Stimulated activated naive CD8-positive, alpha-beta T cell treated with anti-CD3 and anti-CD28 coated beads, Interleukin-15, amount 100 ng/mL, for 72 hours (primary cell): ENCODE measurements at regions not wholly inside any gene's neighbourhood (a gene's known extent, or its start where the extent isn't known, plus 50 kb on each side); places are given as distances from the start of the nearest gene placed in this dataset.

Source experiments
- ATAC-seq: fragments of 150-1000 bp; cut with Tn5 transposase; 2 replicates; pipeline ENCODE4 v1.10.0; 2021; ENCODE audit warnings: mild to moderate bottlenecking, moderate library complexity
- DNase-seq, 2 donors: peaks; one replicate each; pipeline ENCODE4 v3.0.0; 2021 to 2022
- H3K27ac Mint-ChIP-seq, 2 donors: one replicate each; pipeline ENCODE4 v1.8.0; 2022; ENCODE audit warnings: mild to moderate bottlenecking in 2 of 2, mixed read lengths in 2 of 2, moderate library complexity in 2 of 2
- H3K27me3 Mint-ChIP-seq: one replicate; pipeline ENCODE4 v1.8.0; 2022; ENCODE audit warnings: mixed read lengths
- H3K4me1 Mint-ChIP-seq: one replicate; pipeline ENCODE4 v1.8.0; 2022; ENCODE audit warnings: mild to moderate bottlenecking, mixed read lengths
- H3K4me3 Mint-ChIP-seq, 2 donors: one replicate each; pipeline ENCODE4 v1.8.0; 2022; ENCODE audit warnings: mild to moderate bottlenecking in 2 of 2, mixed read lengths in 2 of 2, moderate library complexity in 1 of 2
- H3K9me3 Mint-ChIP-seq, 2 donors: one replicate each; pipeline ENCODE4 v1.8.0; 2022; ENCODE audit warnings: mixed read lengths in 2 of 2

- H3K4me1 Mint-ChIP-seq: peaks cover 11% of the 10 kb centered on the region
- H3K27me3 Mint-ChIP-seq: peaks cover 24% of the 10 kb centered on the region
- ATAC-seq (no peak), DNase-seq (no peak)
- H3K9me3 Mint-ChIP-seq: no peaks in the 10 kb centered on the region
- H3K27ac Mint-ChIP-seq: no peak overlapping the region
- H3K4me3 Mint-ChIP-seq: no peak overlapping the region
Observed at GRCh38 chr12:66049538-66050282, 80.8 kb downstream of the LLPH start.

GRCh38 chr12:66048835-66049537, 81.6 kb downstream of the LLPH start:
- H3K4me3 Mint-ChIP-seq: no peak overlapping the region
- H3K4me1 Mint-ChIP-seq: peaks cover 11% of the 10 kb centered on the region
- DNase-seq: no peak
- H3K9me3 Mint-ChIP-seq: no peaks in the 10 kb centered on the region
- no peak for ATAC-seq
- peaks cover 17% of the 10 kb centered on the region for H3K27me3 Mint-ChIP-seq
- H3K27ac Mint-ChIP-seq: no peak overlapping the region

DNA sequence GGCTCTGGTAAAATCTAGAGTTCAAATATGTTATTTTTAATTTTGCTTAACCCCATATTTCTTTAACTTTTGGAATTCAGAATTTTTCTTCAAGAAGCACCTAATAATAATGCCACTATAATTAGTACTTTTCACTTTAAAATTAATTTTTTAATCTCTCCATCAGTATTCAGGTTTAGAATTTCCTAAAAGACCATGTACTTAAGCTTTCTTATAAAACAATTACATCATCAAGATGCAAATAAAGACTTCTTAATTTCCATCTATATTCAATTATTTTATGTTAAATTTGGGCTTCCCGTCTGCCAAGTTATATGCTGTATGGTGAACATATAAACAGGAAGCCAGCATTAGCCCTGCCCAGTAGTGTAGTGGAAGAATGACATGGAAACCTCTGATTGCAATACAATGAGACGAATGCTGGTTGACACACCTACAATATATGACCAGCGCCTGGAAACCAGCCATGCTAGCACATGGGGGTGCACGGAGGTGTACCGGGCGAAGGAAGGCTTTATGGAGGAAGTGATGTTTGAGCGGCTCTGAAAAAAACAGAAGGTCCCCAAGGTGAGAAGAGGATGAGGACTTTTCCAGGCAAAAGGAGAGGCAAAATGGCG, 82.2 kb downstream of the LLPH start:
- Mint-ChIP-seq H3K4me1 (peaks cover 11% of the 10 kb centered on the region), H3K9me3 (no peaks in the 10 kb centered on the region), H3K4me3 (no peak overlapping the region), H3K27me3 (peaks cover 10% of the 10 kb centered on the region), H3K27ac (no peak overlapping the region)
- no peak for DNase-seq
- ATAC-seq: no peak

GRCh38 chr12:66047411-66048021, 83.0 kb downstream of the LLPH start:
- DNase-seq (no peak), ATAC-seq (peak; percentile 91)

DNA sequence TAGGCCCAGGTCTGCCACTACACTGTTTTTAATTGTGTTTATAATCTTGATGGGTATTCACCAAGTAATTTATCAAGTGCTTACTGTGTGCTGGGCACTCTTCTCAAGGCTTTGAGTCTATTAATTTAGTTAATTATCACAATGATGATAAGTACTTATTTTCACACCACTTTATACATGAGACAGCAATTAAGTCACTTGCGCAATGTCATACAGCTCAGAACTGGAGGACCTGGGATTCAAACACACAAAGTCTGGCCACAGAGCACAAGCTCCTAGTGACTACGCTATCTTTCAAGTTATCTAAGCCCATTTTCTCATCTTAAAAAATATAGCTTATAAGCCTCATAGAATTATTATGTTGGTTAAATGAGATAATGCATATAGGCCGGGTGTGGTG, 85.0 kb downstream of the LLPH start:
- H3K4me3 Mint-ChIP-seq: no peak overlapping the region
- no peak for DNase-seq
- H3K27me3 Mint-ChIP-seq: peaks cover 9% of the 10 kb centered on the region
- no peak overlapping the region for H3K27ac Mint-ChIP-seq
- no peak for ATAC-seq
- H3K9me3 Mint-ChIP-seq: no peaks in the 10 kb centered on the region
- peaks cover 11% of the 10 kb centered on the region for H3K4me1 Mint-ChIP-seq

More at GRCh38 chr12:66047411-66048021, 83.0 kb downstream of the LLPH start:
- Mint-ChIP-seq H3K9me3 (no peaks in the 10 kb centered on the region), H3K27ac (no peak overlapping the region), H3K4me1 (peaks cover 11% of the 10 kb centered on the region), H3K4me3 (no peak overlapping the region), H3K27me3 (peaks cover 7% of the 10 kb centered on the region)

DNA sequence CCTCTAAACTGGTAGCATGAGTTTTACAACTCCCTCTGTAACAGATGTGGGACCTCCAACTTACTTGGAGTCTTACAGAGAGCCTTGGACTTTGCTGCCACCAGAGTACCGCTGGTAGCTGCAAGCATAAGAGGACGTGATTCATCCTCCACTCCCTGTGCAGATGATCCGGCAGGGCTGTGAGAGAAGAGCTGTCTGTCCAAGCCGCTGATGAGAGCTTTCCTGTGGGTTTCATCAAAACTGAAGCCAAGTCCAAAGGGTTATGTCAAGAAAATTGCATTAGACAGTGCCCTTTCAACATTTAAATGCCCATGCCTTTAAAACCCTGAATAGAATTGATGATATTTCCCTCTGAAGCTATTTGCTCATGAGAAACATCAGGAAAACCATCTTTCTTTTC, 85.8 kb downstream of the LLPH start:
- ATAC-seq (no peak), DNase-seq (no peak)
- peaks cover 11% of the 10 kb centered on the region for H3K4me1 Mint-ChIP-seq
- no peak overlapping the region for H3K4me3 Mint-ChIP-seq
- peaks cover 17% of the 10 kb centered on the region for H3K27me3 Mint-ChIP-seq
- no peaks in the 10 kb centered on the region for H3K9me3 Mint-ChIP-seq
- no peak overlapping the region for H3K27ac Mint-ChIP-seq

DNA sequence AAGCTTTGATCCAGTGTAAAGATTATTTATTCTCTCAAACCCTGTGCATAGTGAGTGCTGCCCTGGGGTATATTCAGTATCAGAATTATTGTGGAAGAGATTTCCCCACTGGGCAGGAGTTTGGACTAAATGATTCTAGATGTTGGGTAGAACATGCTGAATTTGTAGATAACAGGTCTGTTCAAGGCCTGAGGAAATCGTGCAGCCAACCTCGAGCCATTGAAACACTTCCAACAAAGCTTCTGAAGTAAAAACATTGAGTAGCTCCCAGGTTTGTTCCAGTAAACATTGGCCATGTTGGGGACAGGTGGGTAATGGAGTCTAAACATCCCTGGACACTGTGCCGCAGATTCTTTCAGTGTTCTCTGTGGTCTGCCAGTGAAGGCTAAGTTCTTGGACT, 87.5 kb downstream of the LLPH start:
- H3K27me3 Mint-ChIP-seq: peaks cover 18% of the 10 kb centered on the region
- H3K27ac Mint-ChIP-seq: no peak overlapping the region
- peaks cover 11% of the 10 kb centered on the region for H3K4me1 Mint-ChIP-seq
- ATAC-seq (no peak), DNase-seq (no peak)
- no peak overlapping the region for H3K4me3 Mint-ChIP-seq
- no peaks in the 10 kb centered on the region for H3K9me3 Mint-ChIP-seq

DNA sequence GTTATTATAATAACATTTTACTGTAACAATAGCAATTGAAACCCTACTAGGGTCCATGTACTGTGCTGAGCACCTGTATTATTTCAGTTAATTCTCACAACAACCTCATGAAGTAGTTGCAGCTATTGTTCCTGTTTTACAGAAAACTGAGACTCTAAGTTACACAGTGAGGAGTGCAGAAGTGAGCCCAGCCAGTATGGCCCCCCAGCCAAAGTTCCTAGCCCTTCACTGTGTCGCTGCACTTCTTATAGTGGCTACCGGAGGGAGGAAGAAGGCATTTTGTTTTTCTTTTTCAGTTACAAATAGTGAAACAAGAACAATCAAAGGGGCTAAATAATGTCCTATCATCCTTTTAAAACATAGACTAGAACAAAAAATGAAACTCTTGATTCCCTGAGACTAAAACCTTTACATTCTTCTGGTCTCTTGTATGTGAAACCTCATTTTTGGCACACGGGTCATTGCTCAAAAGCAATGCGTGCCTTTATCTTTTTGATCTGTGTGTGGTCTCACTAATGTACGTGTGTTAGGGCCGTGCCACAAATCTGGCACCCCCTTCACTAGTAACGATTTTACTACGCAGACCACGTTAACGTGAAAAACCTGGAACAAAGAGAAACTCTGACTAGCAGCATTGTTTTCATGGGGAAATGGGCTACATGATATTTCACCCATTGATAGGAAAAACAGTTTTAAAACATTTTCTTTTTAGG, 88.7 kb downstream of the LLPH start:
- ATAC-seq: no peak
- no peak overlapping the region for H3K27ac Mint-ChIP-seq
- no peaks in the 10 kb centered on the region for H3K9me3 Mint-ChIP-seq
- peaks cover 26% of the 10 kb centered on the region for H3K27me3 Mint-ChIP-seq
- H3K4me3 Mint-ChIP-seq: no peak overlapping the region
- H3K4me1 Mint-ChIP-seq: no peaks in the 10 kb centered on the region
- no peak for DNase-seq

DNA sequence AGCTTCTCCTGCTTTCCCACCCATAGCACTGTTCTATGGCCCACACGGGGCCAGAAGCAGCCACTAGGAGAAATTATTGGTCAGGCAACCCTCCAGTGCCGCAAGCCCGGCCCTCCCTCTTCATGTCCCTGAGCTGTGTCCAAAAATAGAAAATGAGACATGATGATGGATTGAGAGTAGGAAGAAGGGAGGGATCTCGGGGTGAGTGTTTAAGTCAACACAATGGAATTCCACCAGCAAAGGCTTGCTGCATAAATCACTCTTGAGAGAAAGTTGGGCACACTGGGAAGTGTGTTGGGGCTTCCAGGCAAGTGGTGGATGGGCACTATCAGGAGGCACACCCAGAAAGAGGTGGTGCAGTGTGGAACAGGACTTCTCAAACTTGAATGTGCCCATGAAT, 94.2 kb downstream of the LLPH start:
- peaks cover 41% of the 10 kb centered on the region for H3K27me3 Mint-ChIP-seq
- H3K4me1 Mint-ChIP-seq: no peaks in the 10 kb centered on the region
- H3K27ac Mint-ChIP-seq: no peak overlapping the region
- DNase-seq (no peak), ATAC-seq (no peak)
- H3K4me3 Mint-ChIP-seq: no peak overlapping the region
- no peaks in the 10 kb centered on the region for H3K9me3 Mint-ChIP-seq

DNA sequence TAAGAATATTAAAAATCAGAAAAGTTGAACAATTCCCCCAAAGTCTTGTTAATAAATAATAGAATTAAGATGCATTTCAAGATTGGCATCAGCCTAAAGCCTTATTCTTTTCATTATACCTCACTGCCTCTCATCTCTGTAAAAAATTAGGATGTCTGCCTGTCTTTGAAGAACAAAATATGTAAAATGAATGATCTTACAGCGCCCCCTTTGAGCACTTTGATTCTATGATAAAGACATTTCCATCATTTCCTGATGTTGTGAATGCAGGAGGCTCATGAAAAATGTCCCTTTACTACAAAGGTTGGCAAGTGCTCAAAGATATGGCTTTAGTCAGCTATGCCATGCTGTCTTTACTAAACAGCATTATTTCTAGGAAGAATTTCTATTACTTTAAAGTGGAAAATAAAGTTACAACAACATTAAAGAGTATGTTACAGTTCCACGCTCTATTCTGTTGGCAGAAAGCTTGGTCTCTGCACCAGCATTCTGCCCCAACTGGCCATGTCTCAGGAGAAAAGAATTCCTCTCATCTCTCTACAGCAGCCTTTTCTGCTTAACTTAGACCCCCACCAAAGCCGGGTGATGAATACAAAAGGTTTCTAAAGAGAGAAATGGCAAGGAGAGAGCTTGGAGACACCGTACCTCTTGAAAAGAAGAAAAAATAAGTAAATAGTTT, 95.1 kb downstream of the LLPH start:
- ATAC-seq (no peak), DNase-seq (no peak)
- peaks cover 37% of the 10 kb centered on the region for H3K27me3 Mint-ChIP-seq
- H3K9me3 Mint-ChIP-seq: no peaks in the 10 kb centered on the region
- H3K4me3 Mint-ChIP-seq: no peak overlapping the region
- H3K27ac Mint-ChIP-seq: no peak overlapping the region
- H3K4me1 Mint-ChIP-seq: no peaks in the 10 kb centered on the region

- no peak overlapping the region for H3K4me3 Mint-ChIP-seq
- no peaks in the 10 kb centered on the region for H3K9me3 Mint-ChIP-seq
- no peak overlapping the region for H3K27ac Mint-ChIP-seq
- no peak for ATAC-seq
- no peak for DNase-seq
- H3K4me1 Mint-ChIP-seq: no peaks in the 10 kb centered on the region
- peaks cover 23% of the 10 kb centered on the region for H3K27me3 Mint-ChIP-seq
Observed at GRCh38 chr12:66033151-66033550, 97.4 kb downstream of the LLPH start.

DNA sequence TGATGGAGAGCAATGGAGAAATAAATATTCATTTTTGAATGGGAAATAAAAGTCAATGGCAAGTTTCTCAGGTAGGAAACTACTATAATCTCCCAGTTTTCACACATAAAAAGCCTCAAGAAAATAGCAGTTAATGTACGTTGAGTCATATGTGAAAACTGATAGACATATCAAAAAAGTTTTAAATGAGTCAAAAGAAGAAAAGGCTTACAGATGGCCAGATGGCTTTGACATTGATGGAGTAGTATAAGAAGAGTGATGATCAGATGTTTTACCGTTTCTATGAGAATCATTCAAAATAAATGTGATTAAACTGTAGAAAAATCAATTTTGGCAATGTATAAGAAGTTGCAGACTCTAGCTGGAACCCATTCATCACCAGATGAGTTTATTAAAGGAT, 97.8 kb downstream of the LLPH start:
- no peak for ATAC-seq
- H3K4me3 Mint-ChIP-seq: no peak overlapping the region
- no peak for DNase-seq
- no peaks in the 10 kb centered on the region for H3K9me3 Mint-ChIP-seq
- peaks cover 23% of the 10 kb centered on the region for H3K27me3 Mint-ChIP-seq
- no peak overlapping the region for H3K27ac Mint-ChIP-seq
- H3K4me1 Mint-ChIP-seq: no peaks in the 10 kb centered on the region

DNA sequence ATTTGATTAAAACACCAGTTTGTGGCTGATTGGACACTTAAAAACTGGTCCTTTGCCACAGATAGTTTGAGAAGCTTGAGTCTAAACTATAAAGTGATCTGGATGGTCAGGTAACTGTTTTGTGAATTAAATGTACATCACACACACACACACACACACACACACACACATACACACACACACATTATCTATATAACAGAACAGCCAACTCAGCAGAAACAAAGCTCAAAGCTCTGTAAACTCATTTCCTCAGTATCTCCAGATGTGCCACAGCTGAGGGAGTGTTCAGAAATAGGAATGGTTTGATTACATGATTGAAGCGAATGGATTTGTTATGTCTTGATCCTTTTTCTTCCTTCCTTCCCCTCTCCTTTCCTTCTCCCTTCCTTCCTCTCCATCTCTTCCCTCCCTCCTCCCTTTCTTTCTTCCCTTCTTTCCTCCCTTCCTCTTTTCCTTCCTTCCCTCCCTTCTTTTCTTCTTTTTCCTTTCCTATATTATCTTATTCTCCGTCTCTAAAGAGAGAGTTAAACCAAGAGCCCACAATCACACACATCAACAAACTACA, 100.3 kb downstream of the LLPH start:
- no peak overlapping the region for H3K27ac Mint-ChIP-seq

GRCh38 chr12:66028390-66028789, 102.2 kb downstream of the LLPH start:
- H3K4me1 Mint-ChIP-seq: no peaks in the 10 kb centered on the region
- no peak overlapping the region for H3K4me3 Mint-ChIP-seq

More for the DNA sequence above, 100.3 kb downstream of the LLPH start:
- no peak overlapping the region for H3K4me3 Mint-ChIP-seq
- H3K4me1 Mint-ChIP-seq: no peaks in the 10 kb centered on the region
- H3K27me3 Mint-ChIP-seq: peaks cover 12% of the 10 kb centered on the region
- no peaks in the 10 kb centered on the region for H3K9me3 Mint-ChIP-seq
- DNase-seq (no peak), ATAC-seq (no peak)

DNA sequence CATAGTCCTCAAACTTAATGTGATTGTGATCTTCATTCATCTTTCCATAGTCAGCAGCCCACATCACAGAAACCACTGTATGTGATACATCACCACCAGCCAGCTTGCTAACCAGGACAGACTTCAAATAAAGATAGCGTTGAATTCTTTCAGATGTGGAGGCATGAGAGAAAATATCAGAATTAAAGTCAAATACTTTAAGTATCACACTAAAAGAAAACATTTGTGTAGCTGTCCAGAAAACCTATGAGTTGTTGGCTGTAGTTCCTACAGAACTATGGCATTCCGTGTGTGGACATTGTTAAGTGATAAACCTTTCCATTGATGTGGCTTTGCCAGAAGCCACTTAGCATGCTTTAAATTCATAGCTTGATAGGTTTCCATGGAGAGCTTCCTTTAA, 105.1 kb downstream of the LLPH start:
- Mint-ChIP-seq H3K27ac (no peak overlapping the region), H3K4me3 (no peak overlapping the region), H3K4me1 (no peaks in the 10 kb centered on the region), H3K9me3 (no peaks in the 10 kb centered on the region), H3K27me3 (peaks cover 16% of the 10 kb centered on the region)
- DNase-seq (no peak), ATAC-seq (no peak)

More at GRCh38 chr12:66028390-66028789, 102.2 kb downstream of the LLPH start:
- DNase-seq: no peak
- H3K27ac Mint-ChIP-seq: no peak overlapping the region
- H3K27me3 Mint-ChIP-seq: peaks cover 3% of the 10 kb centered on the region
- H3K9me3 Mint-ChIP-seq: no peaks in the 10 kb centered on the region
- ATAC-seq: no peak
